ENCODE measurements at regions not wholly inside any gene's neighbourhood (a gene's known extent, or its start where the extent isn't known, plus 50 kb on each side); places are given as distances from the start of the nearest gene placed in this dataset.

- H3K9me3 ChIP-seq (ENCODE audit: control insufficient read depth in 4 of 4, insufficient read depth in 3 of 4, low read length in 3 of 4): no peaks in the 10 kb centered on the region
- TF ChIP-seq CTCF (IDR thresholded peaks at IDR 0.05; ENCODE audit: control extremely low read depth, extremely low read depth): no peak
- no peaks in the 10 kb centered on the region for H3K36me3 ChIP-seq (ENCODE audit: control insufficient read depth in 4 of 4, insufficient read depth in 4 of 4, low read length in 4 of 4)
- no peaks in the 10 kb centered on the region for H3K4me1 ChIP-seq (ENCODE audit: control insufficient read depth in 5 of 5, insufficient read depth in 5 of 5, low read length in 5 of 5)
- ATAC-seq (ENCODE audit: insufficient read depth, low FRiP score) (no peak), DNase-seq (no peak)
- WGBS, 2 donors: 88 to 97% methylated on average over 2 of the region's 2 CpGs
- H3K27ac ChIP-seq (ENCODE audit: low read depth in 1 of 2, low read length in 1 of 2): no peak overlapping the region
- H3K9ac ChIP-seq (ENCODE audit: insufficient read depth in 1 of 2, low read length in 2 of 2): no peak overlapping the region
- H3K27me3 ChIP-seq (ENCODE audit: control insufficient read depth in 3 of 3, insufficient read depth in 3 of 3, low read length in 2 of 3): no peaks in the 10 kb centered on the region
- H3K4me3 ChIP-seq: no peak overlapping the region
Measured at GRCh38 chr9:90035471-90035870, 430.7 kb downstream of the GADD45G start.

GRCh38 chr9:90037146-90037797, 432.5 kb downstream of the GADD45G start:
- no peak overlapping the region for H3K9ac ChIP-seq (ENCODE audit: insufficient read depth in 1 of 2, low read length in 2 of 2)
- TF ChIP-seq CTCF (IDR thresholded peaks at IDR 0.05; ENCODE audit: control extremely low read depth, extremely low read depth): no peak
- 93 to 96% methylated on average over 11 of the region's 11 CpGs for WGBS, 2 donors
- no peak overlapping the region for H3K27ac ChIP-seq (ENCODE audit: low read depth in 1 of 2, low read length in 1 of 2)
- no peaks in the 10 kb centered on the region for H3K9me3 ChIP-seq (ENCODE audit: control insufficient read depth in 4 of 4, insufficient read depth in 3 of 4, low read length in 3 of 4)
- ATAC-seq (ENCODE audit: insufficient read depth, low FRiP score) (no peak), DNase-seq (no peak)
- H3K27me3 ChIP-seq (ENCODE audit: control insufficient read depth in 3 of 3, insufficient read depth in 3 of 3, low read length in 2 of 3): no peaks in the 10 kb centered on the region
- no peak overlapping the region for H3K4me3 ChIP-seq
- H3K4me1 ChIP-seq (ENCODE audit: control insufficient read depth in 5 of 5, insufficient read depth in 5 of 5, low read length in 5 of 5): no peaks in the 10 kb centered on the region
- no peaks in the 10 kb centered on the region for H3K36me3 ChIP-seq (ENCODE audit: control insufficient read depth in 4 of 4, insufficient read depth in 4 of 4, low read length in 4 of 4)

- Histone ChIP-seq H3K9me3 (ENCODE audit: control insufficient read depth in 4 of 4, insufficient read depth in 3 of 4, low read length in 3 of 4) (no peaks in the 10 kb centered on the region), H3K9ac (ENCODE audit: insufficient read depth in 1 of 2, low read length in 2 of 2) (no peak overlapping the region), H3K27me3 (ENCODE audit: control insufficient read depth in 3 of 3, insufficient read depth in 3 of 3, low read length in 2 of 3) (no peaks in the 10 kb centered on the region), H3K36me3 (ENCODE audit: control insufficient read depth in 4 of 4, insufficient read depth in 4 of 4, low read length in 4 of 4) (no peaks in the 10 kb centered on the region), H3K4me3 (no peak overlapping the region), H3K27ac (ENCODE audit: low read depth in 1 of 2, low read length in 1 of 2) (no peak overlapping the region), H3K4me1 (ENCODE audit: control insufficient read depth in 5 of 5, insufficient read depth in 5 of 5, low read length in 5 of 5) (no peaks in the 10 kb centered on the region)
- 93 to 97% methylated on average over 9 of the region's 9 CpGs for WGBS, 2 donors
- ATAC-seq (ENCODE audit: insufficient read depth, low FRiP score) (no peak), DNase-seq (no peak)
- TF ChIP-seq CTCF (IDR thresholded peaks at IDR 0.05; ENCODE audit: control extremely low read depth, extremely low read depth): no peak
Measured at GRCh38 chr9:90038763-90039162, 434.0 kb downstream of the GADD45G start.

GRCh38 chr9:90044263-90044662, 439.5 kb downstream of the GADD45G start:
- H3K36me3 ChIP-seq (ENCODE audit: control insufficient read depth in 4 of 4, insufficient read depth in 4 of 4, low read length in 4 of 4): no peaks in the 10 kb centered on the region
- peak; percentile 9 for ATAC-seq (ENCODE audit: insufficient read depth, low FRiP score)
- peaks cover 0 to 7% (median 0%) of the 10 kb centered on the region in 5 donors for H3K4me1 ChIP-seq (ENCODE audit: control insufficient read depth in 5 of 5, insufficient read depth in 5 of 5, low read length in 5 of 5)
- peak overlapping the region in 1 of 2 donors; percentile 60 for H3K27ac ChIP-seq (ENCODE audit: low read depth in 1 of 2, low read length in 1 of 2)
- no peak overlapping the region for H3K9ac ChIP-seq (ENCODE audit: insufficient read depth in 1 of 2, low read length in 2 of 2)
- no peaks in the 10 kb centered on the region for H3K9me3 ChIP-seq (ENCODE audit: control insufficient read depth in 4 of 4, insufficient read depth in 3 of 4, low read length in 3 of 4)
- no peak for DNase-seq
- H3K4me3 ChIP-seq: no peak overlapping the region
- no peak for TF ChIP-seq CTCF (IDR thresholded peaks at IDR 0.05; ENCODE audit: control extremely low read depth, extremely low read depth)
- 53 to 68% methylated on average over 6 of the region's 6 CpGs for WGBS, 2 donors
- H3K27me3 ChIP-seq (ENCODE audit: control insufficient read depth in 3 of 3, insufficient read depth in 3 of 3, low read length in 2 of 3): no peaks in the 10 kb centered on the region
